Activated T-cell treated with anti-CD3 and anti-CD28 coated beads for 48 hours (primary cell): ENCODE measurements at regions not wholly inside any gene's neighbourhood (a gene's known extent, or its start where the extent isn't known, plus 50 kb on each side); places are given as distances from the start of the nearest gene placed in this dataset.
"Not testable (repeated sequence)": the region's sequence is repeated elsewhere in the genome, so short reads cannot be mapped to it uniquely, and the experiment has no call there.

Source experiments
- DNase-seq: peaks from one replicate; pipeline ENCODE4 v3.0.0-alpha.2; 2020; ENCODE audit warnings: low read depth

DNA sequence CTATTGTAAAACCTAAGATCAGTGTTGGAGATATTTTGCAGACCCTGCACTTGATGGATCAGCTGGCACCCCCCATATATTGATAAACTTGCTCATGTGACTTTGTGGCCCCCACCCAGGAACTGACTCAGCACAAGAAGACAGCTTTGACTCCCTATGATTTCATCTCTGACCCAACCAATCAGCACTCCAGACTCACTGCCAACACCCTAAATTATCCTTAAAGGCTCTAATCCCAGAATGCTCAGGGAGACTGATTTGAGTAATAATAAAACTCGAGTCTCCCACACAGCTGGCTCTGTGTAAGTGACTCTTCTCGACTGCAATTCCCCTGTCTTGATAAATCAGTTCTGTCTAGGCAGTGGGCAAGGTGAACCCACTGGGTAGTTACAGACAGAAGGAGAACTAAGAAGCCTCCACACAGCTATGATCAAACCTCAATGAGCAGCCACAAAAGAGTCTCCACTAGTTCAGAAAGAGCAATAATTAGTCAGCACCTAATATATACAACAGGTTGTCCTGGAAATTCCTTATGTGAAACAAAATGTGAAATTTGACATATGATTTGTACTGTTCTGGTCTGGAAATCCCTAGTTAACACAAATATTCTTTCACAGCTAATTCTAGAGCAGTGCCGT lies 52.2 kb downstream of the ACTL7B start:
- DNase-seq = no peak

DNA sequence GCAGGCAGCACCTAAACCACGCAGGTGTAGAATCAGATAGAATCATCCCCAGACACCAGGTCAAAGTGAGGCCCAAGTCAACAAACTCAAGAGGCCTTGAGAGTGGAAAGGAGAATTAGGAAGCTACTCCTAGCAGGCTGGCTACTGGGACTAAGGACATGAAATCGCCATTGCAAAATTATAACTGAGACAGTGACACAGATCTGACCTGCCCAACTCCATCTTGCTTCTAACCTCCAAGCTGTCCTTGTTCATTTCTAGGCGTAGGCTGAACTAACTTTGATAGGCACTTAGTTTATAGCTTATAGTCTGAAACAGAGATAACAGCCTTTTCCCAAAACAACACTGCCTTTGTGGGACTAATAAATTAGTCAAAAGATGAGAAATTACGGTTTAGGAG lies 52.8 kb downstream of the ACTL7B start:
- DNase-seq = no peak

DNA sequence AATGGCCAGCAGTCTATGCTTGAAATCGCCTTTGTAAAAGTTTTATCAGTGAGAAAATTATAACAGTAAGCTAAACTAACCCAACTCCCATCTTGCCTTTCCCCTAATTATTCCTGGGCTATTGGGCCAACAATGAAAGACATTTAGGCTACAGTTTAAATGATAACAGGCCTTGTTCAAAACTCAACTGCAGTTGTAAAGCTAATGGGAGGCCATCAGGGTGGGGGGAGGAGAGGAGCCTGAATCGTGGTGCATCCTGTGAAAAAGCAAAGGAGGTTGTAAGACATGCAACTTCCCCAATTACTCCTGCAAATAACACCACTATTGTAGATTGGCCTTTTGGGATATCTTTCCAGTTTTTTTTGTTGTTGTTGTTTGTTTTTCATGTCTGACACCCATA lies 53.8 kb downstream of the ACTL7B start:
- DNase-seq = no peak

DNA sequence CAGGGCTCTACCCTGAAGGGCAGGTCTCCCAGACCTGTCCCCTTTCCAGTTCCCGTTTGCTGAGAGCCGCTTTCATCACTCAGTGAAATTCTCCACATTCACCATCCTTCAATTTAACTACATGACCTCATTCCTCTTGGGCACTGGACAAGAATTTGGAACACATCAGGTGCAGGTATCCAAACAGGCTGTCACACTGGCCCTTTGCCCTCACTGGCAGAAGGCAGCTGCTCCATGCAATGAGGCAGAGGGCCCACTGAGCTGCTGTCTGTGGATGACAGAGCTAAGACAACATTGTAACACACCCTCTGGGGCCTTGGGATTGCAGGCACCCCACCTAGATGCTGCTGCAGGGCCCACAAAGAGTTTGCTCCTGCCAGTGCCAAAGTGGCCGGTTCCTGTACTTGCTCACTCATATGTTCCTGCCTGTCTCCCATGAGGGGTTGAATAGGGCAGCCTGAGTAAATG lies 55.1 kb downstream of the ACTL7B start:
- no peak for DNase-seq

DNA sequence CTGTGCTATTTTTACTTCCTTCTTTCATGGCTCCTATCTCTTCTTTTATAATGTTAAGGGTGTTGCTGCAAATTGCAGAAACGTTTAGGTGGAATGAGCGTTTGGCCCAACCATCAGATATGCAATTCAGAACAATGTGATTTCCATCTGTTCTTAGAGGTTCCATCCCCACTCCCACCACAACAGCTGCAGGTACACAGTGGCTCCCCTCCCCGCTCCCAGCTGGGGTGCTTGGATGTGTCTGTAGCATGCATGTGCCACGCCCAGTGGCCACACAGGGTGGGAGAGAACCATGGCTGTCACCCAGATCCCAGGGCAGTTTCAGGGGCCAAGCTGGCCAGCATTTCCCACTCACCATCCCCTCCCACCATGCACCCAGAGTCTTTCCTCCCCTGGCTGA lies 62.2 kb downstream of the ACTL7B start:
- DNase-seq = no peak

DNA sequence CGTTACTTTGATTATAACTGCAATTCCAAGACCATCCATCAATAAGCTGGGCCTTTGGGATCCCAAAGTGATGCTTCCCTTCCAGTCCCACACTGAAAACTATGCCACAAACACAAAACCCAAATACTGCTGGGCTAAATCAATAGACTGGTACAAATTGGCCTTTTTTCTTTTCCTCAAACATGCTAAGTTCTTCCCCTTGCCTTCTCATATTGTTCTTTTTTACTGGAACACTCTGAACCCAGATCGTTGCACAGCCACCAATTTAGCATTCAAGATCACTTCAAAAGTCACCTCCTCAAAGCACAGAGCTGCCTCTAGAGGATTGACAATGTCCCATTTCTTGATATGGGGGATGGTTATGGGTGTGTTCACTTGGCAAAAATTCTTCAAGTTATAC lies 66.0 kb downstream of the ACTL7B start:
- DNase-seq = no peak

DNA sequence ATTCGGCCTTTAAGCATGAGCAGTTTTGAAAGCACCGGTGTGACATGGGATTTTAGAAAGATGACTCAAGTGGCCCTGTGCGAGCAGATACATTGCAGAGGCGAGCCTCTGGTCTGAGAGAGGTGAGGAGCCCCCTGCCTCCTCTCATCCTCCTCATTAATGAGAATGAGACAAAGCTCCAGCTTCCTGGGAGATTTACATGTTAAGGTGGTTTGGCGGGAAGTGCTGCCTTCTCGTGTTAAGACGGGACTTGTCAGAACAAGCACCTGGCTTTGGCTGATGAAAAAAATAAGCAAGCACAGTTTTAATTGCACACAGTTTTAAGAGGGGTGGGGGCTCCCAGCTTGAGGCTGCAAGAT lies 68.1 kb downstream of the ACTL7B start:
- DNase-seq = no peak

DNA sequence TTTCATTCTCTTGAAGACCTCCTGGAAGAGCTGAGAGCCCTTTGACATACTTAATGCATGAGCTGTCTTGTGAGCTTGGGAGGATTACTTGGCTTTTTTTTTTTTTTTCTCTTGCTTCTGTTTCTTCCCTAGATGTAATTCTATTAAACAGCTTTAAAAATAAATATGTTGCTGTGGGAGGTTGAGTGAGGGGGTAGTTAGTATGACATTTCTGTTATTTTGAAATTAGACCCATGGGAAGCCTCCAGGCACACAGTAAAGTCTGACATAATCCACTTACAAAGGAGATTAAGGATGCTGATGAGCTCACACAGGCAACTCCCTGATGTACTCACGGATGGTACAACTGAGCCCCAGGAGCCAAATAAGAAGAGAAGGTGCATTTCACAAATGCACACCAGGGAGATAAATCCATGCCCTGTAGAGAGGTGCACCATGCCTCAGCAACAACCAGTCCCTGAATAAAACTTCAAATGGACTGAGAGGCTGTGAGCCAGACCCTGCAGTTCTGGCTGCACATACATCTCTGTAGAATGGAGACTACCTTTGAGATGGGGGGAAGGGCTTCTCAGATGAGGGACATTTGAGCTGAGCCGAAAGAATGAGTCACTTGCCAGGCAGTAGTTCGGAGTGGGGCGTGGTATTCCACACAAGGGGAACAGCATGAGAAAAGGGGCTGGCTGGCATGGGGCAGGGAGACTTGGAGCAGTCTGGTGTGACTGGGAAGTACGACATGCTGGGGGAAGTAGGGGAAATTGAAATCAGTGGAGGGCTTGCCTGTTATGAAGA lies 68.7 kb downstream of the ACTL7B start:
- no peak for DNase-seq

DNA sequence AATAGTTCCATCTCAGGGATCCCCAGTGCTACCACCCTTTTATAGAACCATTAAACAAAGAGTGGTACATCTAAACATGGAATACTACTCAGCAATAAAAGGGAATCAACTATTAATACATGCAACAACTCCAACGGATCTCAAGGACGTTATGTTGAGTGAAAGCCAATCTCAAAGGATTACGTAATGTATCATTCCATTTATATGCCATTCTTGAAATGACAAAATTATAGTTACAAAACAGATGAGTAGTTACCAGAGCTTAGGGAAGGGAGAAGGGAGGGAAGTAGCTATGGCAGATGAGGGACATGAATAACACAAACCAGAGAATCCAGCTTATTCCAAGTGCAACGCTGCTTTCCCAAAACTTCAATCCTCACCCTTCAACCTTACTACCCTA lies 69.5 kb downstream of the ACTL7B start:
- DNase-seq = no peak

DNA sequence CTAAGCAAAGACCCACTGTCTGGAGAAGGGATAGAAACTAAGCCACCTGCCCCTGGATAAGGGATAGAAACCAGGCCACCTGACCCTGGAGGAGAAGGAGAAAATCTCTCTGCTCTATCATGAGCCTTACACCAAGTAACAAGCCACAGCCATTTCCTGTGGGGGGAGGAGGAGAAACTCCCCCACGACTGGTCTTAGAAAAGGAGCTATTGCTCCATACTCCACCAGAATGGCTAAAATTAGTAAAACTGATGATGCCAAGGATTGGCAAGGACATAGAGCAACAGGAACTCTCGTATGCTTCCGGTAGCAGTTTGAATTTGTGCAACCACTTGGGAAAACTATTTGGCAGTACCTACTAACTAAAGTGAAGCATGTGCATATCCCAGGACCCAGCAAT lies 70.8 kb downstream of the ACTL7B start:
- DNase-seq = no peak

DNA sequence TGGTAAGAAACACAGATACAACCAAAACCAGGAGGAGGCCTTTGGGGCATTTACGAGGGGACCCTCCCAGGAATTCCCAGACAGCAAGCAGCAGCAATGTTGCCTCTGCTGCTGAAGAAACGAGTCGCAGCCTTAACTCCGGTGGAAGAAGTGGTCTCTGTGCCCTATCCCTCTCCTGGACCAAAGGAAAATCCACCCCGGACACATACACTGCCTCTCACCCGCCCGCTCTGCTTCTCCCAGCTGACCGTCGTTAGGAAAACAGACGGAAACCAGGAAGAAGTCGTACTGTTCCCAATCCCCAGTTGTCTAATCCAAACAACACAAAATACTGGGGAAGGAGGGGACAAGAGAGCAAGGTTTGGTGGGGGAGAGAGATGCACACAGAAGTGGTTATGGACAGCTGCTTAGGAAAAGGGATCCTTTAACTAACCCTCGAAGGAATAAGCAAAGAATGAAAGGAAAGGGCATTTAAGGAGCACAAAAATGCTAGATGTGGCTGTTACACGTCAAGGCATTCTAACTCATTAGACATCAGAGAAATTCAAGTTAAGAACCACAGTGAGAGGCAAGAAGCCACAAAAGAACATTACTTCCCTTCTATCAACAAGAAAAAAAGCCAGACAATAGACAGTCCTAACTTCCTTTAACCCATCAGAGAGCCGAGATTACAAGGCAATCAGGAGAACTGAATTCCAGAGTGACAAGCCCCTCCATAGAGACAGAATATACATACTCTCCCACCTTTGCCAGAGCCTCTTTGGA lies 71.9 kb downstream of the ACTL7B start:
- DNase-seq = no peak

DNA sequence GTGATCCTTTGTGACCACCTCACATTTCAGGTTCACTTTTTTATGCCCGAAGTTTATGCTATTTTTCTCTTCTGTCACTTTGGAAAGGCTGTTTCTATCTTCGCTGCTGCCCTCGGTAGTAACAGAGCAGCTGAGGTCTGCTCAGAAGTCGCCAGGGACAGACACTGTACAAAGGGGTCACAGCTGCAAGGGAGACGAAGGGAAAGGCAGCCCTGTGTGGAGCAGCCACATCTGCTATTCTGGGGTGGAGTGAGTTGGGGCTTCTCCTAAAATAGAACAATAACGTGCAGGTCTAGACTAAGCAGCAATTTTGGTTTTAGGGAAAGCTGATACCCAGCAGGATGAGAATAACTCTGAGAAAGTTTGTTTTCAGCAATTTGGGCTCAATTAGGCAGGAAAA lies 72.5 kb downstream of the ACTL7B start:
- no peak for DNase-seq

DNA sequence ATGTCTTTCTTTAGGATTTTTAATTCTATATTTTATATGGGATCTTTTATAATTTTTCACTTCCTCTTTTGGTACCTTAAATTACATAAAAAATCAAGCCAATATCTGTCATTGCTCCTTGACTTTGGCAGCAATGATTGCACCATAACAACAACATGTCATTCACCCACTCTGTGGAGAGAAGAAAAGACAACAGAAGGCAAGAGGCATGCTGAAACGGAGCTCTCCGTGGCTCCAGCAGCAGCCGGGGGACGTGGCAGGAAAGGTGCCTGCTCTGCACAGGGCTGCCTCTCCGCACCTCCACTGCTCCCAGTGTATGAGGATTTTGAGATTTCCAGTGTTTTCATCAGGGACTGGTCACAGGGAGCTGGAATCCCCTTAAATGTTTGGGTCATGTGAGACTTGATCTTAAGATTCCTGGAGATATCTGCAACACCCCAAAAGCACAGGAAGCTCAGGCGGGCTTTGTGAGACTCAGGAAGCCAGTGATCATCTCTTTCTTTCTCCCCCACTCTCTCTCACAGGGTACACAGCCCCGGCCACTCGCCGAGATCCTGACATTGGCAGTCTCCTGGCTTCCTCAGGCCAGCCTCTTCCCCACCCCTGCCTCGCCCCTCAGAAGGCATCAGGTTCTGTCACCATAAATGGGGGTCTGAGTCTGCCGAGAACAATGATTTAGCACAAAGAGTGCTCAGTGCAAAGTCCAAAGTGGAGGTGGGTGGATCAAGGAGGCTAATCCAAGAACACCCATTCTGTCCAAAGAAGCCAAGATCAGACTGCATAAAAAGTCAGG lies 74.6 kb downstream of the ACTL7B start:
- no peak for DNase-seq

DNA sequence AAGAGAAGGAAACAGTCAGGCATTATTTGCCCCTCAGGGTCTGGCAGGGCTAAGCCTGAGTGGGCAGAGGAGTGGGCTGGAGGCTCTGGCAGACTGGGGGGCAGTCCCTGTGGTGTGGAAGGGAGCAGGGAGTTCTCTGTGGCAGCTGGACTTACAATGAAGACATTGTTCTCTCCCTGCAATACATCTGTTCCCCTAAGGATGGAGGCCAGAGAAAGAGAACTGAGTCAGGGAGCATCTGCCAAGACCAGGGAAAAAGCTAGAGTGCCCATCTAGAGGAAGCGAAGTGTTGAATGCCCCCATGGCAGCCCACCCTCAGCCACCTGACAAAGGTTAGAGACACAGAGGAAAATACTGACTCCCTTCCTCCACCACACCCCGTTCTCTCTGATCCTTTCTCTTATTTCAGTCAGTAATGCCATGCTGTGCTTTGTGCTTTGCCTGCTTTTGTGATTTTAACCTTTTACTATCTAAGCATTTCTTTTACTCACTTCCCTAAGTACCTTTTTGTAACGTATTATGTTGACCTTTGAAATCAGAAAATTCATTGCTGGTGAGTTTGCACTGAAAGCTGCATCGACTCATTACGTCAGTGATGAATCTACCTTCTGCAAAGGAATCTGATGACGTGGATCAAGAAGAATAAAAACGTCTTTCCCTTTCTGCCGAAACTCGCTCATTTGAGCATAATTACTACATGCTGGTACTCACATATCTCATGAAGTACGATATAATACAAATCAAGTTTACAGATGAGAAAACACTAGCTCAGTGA lies 76.0 kb downstream of the ACTL7B start:
- DNase-seq = no peak

DNA sequence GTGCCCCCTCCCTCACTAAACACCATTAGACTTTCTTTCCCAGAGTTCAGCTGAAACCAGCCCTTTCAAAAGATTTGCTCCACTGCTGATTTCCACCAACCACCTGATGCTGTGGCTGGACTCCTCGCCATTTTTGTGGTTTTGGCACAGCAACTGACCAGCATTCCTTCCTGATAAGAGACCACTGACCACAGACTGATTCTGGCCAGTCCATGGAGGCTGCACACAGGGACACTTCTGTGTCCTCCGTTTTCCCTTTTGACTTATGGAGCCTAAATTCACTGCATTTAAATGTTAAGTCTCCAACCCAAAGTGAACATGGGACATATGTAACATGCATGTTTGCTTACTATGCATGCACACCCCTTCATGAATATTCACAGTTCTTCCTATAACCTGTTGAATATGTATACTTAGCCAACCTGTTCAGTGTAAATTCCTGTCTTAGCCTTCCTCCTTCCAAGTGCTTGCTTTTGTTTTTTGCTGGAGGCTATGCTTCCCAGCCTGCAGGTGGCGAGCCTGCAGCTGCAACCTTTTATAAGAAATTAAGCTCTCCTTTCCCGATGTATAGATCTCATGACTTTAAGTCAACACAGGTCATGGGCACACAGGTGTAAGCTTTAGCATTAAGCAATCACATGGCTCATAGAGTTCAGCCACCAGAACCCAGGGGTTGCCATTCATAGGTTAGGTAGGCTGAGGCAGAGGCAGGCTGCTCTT lies 78.7 kb downstream of the ACTL7B start:
- no peak for DNase-seq

DNA sequence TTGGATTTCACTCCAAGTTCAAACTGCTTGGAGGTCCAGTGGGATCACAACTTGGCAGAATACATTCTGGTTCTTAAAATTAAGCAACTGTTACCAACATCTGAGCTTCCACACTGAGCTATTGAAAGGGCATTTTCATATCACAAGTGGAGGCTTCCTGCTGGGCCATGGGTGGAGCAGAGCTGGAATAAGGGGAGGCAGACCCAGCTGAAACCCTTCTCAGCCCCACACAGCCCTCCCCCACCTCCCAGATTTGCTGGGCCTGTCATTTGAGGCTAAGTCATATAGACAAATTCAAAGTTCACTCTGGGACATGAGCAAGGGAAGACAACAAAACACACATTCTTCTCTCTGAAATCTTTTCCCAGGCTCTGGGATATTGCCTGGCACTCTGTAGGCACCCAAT lies 79.9 kb downstream of the ACTL7B start:
- no peak for DNase-seq

DNA sequence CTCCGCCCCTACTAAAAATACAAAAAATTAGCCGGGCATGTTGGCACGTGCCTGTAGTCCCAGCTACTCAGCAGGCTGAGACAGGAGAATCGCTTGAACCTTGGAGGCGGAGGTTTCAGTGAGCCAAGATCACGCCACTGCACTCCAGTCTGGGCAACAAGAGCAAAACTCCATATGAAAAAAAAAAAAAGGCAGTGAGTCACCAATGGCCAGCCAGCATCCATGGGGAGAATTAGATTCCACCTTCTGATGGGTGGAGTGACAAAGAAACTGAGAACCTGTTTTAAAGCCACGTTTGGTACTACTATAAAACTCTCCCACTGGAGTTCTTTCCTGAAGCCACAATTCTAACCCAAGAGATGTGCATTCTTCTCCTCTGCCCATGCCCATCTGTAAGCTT lies 81.7 kb downstream of the ACTL7B start:
- DNase-seq = not testable (repeated sequence)

DNA sequence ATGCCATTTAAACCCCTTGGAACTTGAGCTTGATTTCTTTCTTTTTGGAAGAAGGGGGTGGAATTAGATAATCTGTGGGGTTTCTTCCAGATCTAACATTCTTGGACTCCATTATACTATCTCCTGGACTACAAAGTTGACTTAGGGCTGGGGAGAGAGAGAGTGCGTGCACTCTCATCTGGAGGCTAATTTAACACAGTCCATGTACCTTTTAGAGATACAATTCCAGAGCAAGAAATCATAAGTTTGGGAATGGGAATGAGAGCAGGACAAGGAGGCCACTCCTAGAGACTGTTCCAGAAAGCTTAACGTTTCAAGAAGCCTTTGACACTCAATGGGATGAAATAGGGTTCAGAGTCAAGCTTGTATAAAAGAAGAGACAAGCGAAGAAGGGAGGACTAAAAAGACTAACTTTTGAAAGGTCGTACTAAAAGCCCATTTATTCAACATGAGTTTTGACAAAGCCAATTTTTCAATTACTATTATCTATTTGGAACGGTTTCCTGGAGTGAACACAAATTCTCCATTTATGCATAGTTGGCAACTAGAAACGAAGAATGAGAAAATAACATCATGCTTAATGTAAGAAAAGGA lies 83.4 kb downstream of the ACTL7B start:
- DNase-seq = no peak

DNA sequence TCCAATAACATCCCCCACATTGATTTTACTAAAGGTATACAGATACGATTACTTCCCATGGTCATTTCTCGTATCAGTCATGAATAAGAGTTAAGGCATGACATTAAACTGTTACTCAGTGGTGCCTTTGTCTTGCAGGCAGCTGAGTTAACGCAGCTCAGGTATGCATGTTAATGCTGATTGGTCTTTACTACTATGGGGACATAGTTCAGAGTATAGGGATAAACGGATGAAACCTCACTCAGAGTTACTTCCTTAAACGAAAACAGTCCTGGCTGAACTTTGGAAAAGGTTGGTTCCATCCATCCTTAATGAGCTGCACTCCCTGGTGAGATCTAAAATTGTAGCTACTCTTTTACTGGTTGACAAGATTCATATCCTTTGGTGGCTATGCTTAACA lies 87.0 kb downstream of the ACTL7B start:
- no peak for DNase-seq

DNA sequence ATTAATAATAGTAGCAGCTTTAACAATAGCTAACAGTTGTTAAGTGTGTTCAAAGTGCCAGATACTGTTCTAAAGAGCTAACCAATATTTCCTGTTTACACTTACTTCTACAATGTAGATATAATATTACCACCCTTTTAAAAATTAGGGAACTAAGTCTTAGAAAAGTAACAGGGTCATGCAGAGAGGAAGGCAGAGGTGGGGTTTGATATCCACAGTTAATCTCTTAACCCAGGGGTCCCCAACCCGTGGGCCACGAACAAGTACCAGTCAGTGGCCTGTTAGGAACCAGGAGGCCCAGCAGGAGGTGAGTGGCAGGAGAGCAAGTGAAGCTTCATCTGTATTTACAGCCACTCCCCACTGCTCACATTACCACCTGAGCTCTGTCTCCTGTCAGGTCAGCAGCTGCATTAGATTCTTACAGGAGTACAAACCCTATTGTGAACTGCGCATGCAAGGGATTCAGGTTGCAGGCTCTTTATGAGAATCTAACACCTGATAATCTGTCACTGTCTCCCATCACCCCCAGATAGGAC lies 89.1 kb downstream of the ACTL7B start:
- DNase-seq = no peak
